ENCODE measurements at regions not wholly inside any gene's neighbourhood (a gene's known extent, or its start where the extent isn't known, plus 50 kb on each side); places are given as distances from the start of the nearest gene placed in this dataset.

GRCh38 chr2:133836691-133837345 lies 268.6 kb upstream of the NCKAP5 start:
- ChIA-PET POLR2A (no interaction called here), RAD21 (ENCODE audit: unreplicated experiment) (no interaction called here), SMC1A (ENCODE audit: uncharacterized antibody, unreplicated experiment) (no interaction called here), CTCF (interaction anchor here (1.0 to 3.4 kb wide), 2 partner anchors 7 to 652 kb away, joined by 3 to 25 read pairs; no protein-coding TSS in a partner anchor)
- no peaks in the 10 kb centered on the region for H3K4me1 ChIP-seq (ENCODE audit: control insufficient read depth, insufficient read depth, low read length)
- FAIRE-seq (no peak), ATAC-seq (no peak), DNase-seq (ENCODE audit: low read depth, low spot score) (no peak)
- intact Hi-C loops (cut with micrococcal nuclease; ENCODE audit: unreplicated experiment) (no loop called here), in situ Hi-C loops (cut with MboI) (no loop called here)
- H3K79me2 ChIP-seq (ENCODE audit: control insufficient read depth, insufficient read depth, low read length) = no peaks in the 10 kb centered on the region
- H3K9me3 ChIP-seq (replicated peaks; ENCODE audit: control insufficient read depth, insufficient read depth, low read length) = no peaks in the 10 kb centered on the region
- no peak overlapping the region for H2AFZ ChIP-seq (ENCODE audit: control insufficient read depth, low read depth, low read length)
- no peak overlapping the region for H3K27ac ChIP-seq (ENCODE audit: control insufficient read depth, insufficient read depth)
- no peaks in the 10 kb centered on the region for H3K36me3 ChIP-seq (ENCODE audit: control insufficient read depth in 2 of 2, insufficient read depth in 2 of 2, low read length in 1 of 2)
- no peak overlapping the region for H3K4me3 ChIP-seq
- no peaks in the 10 kb centered on the region; a peak in 1 of 4 replicates for H3K27me3 ChIP-seq (replicated peaks in 1 of 2; ENCODE audit: control insufficient read depth in 2 of 2, insufficient read depth in 2 of 2, low read length in 1 of 2)
- WGBS (ENCODE audit: insufficient coverage, insufficient replicate concordance, low lambda C conversion rate, missing lambda C conversion rate) = 29% methylated on average over 11 of the region's 11 CpGs
- BruUV-seq (replicated peaks) = no TSS peak
- no peak overlapping the region for H3K9ac ChIP-seq (ENCODE audit: control insufficient read depth, insufficient read depth, low read length)
- no peaks in the 10 kb centered on the region for H4K20me1 ChIP-seq (ENCODE audit: control insufficient read depth, insufficient read depth)
- H3K4me2 ChIP-seq (ENCODE audit: control insufficient read depth, insufficient read depth) = no peak overlapping the region
- TF ChIP-seq EP300 (IDR thresholded peaks at IDR 0.05; ENCODE audit: borderline replicate concordance in 1 of 2, control insufficient read depth in 1 of 2, low read depth in 2 of 2, low read length in 2 of 2) (no peak), HDAC2 (IDR thresholded peaks at IDR 0.05) (no peak), PKNOX1 (IDR thresholded peaks at IDR 0.05) (no peak), IKZF1 (conservative IDR thresholded peaks at IDR 0.05) (no peak), E2F8 (IDR thresholded peaks at IDR 0.05; ENCODE audit: low read depth, partially characterized antibody) (no peak), SPI1 (IDR thresholded peaks at IDR 0.05; ENCODE audit: borderline replicate concordance, insufficient read depth, low read depth, low read length) (no peak), BMI1 (IDR thresholded peaks at IDR 0.05; ENCODE audit: borderline replicate concordance) (no peak), SMAD5 (IDR thresholded peaks at IDR 0.05; ENCODE audit: low read depth) (no peak), EGR1 (IDR thresholded peaks at IDR 0.05; ENCODE audit: borderline replicate concordance in 1 of 2, low read depth in 2 of 2, low read length in 2 of 2) (no peak), SIN3A (IDR thresholded peaks at IDR 0.05; ENCODE audit: low read depth, low read length) (no peak), NFYA (IDR thresholded peaks at IDR 0.05; ENCODE audit: borderline replicate concordance, low read depth, low read length) (no peak), HCFC1 (IDR thresholded peaks at IDR 0.05; ENCODE audit: low read length) (no peak)
- TF ChIP-seq, protein P1, sequence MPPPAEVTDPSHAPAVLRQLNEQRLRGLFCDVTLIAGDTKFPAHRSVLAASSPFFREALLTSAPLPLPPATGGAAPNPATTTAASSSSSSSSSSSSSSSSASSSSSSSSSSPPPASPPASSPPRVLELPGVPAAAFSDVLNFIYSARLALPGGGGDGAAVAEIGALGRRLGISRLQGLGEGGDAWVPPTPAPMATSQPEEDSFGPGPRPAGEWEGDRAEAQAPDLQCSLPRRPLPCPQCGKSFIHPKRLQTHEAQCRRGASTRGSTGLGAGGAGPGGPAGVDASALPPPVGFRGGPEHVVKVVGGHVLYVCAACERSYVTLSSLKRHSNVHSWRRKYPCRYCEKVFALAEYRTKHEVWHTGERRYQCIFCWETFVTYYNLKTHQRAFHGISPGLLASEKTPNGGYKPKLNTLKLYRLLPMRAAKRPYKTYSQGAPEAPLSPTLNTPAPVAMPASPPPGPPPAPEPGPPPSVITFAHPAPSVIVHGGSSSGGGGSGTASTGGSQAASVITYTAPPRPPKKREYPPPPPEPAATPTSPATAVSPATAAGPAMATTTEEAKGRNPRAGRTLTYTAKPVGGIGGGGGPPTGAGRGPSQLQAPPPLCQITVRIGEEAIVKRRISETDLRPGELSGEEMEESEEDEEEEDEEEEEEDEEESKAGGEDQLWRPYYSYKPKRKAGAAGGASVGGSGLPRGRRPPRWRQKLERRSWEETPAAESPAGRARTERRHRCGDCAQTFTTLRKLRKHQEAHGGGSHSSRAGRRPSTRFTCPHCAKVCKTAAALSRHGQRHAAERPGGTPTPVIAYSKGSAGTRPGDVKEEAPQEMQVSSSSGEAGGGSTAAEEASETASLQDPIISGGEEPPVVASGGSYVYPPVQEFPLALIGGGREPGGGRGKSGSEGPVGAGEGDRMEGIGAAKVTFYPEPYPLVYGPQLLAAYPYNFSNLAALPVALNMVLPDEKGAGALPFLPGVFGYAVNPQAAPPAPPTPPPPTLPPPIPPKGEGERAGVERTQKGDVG (CRISPR knock-in tag; IDR thresholded peaks at IDR 0.05) = no peak
- TF ChIP-seq, protein P2, sequence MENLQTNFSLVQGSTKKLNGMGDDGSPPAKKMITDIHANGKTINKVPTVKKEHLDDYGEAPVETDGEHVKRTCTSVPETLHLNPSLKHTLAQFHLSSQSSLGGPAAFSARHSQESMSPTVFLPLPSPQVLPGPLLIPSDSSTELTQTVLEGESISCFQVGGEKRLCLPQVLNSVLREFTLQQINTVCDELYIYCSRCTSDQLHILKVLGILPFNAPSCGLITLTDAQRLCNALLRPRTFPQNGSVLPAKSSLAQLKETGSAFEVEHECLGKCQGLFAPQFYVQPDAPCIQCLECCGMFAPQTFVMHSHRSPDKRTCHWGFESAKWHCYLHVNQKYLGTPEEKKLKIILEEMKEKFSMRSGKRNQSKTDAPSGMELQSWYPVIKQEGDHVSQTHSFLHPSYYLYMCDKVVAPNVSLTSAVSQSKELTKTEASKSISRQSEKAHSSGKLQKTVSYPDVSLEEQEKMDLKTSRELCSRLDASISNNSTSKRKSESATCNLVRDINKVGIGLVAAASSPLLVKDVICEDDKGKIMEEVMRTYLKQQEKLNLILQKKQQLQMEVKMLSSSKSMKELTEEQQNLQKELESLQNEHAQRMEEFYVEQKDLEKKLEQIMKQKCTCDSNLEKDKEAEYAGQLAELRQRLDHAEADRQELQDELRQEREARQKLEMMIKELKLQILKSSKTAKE (IDR thresholded peaks at IDR 0.05; ENCODE audit: low read depth, poor library complexity, severe bottlenecking) = no peak

All from GM12878 (cell line).